Stimulated activated effector memory CD8-positive, alpha-beta T cell treated with anti-CD3 and anti-CD28 coated beads, Interleukin-12 subunit alpha, Interleukin-12 subunit beta, amount 100 ng/mL, for 72 hours (primary cell): ENCODE measurements at regions not wholly inside any gene's neighbourhood (a gene's known extent, or its start where the extent isn't known, plus 50 kb on each side); places are given as distances from the start of the nearest gene placed in this dataset.
A peak's percentile ranks its signal among the peaks of the same experiment; 100 is the strongest.
"Not testable (repeated sequence)": the region's sequence is repeated elsewhere in the genome, so short reads cannot be mapped to it uniquely, and the experiment has no call there.

Source experiments
- ATAC-seq: fragments of 150-1000 bp; cut with Tn5 transposase; 2 replicates; pipeline ENCODE4 v1.10.0; 2021
- DNase-seq, 2 donors: peaks; one replicate each; pipeline ENCODE4 v3.0.0; 2021 to 2022; ENCODE audit warnings: low spot score in 2 of 2
- H3K27ac Mint-ChIP-seq: one replicate; pipeline ENCODE4 v1.8.0; 2022; ENCODE audit warnings: mild to moderate bottlenecking, mixed read lengths
- H3K36me3 Mint-ChIP-seq: one replicate; pipeline ENCODE4 v1.8.0; 2022; ENCODE audit warnings: mild to moderate bottlenecking, mixed read lengths
- H3K4me1 Mint-ChIP-seq: one replicate; pipeline ENCODE4 v1.8.0; 2022; ENCODE audit warnings: mixed read lengths
- H3K4me3 Mint-ChIP-seq: one replicate; pipeline ENCODE4 v1.8.0; 2022; ENCODE audit warnings: mild to moderate bottlenecking, mixed read lengths
- H3K9me3 Mint-ChIP-seq: one replicate; pipeline ENCODE4 v1.8.0; 2022; ENCODE audit warnings: mixed read lengths

DNA sequence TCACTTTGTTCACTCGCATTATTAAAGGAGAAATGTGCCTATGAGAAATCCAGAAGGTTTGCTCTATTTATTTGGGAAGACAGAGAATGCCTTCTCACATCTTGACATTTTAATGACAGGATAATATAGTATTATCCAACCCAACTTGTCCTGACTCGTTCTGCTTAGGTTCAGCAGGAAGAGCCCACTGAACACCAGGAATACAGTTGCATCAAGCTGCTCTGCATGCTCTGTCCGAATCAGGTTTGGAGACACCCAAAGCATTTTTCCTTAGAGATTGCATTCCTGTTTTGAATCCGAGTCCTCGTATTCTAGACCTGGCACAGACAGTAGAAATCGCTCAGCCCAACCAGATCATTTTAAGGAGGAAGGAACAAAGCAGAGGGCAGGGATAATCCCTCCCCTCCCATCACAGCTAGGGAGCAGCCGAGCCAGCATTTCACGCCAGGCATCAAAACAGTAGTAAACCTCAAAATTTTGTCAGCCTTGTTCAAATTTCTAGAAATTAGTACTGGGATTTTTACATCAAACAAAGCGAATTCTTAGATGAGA, 837.4 kb upstream of the ID2 start:
- Mint-ChIP-seq H3K4me3 (no peak overlapping the region), H3K4me1 (peaks cover 35% of the 10 kb centered on the region), H3K36me3 (peaks cover 4% of the 10 kb centered on the region), H3K9me3 (no peaks in the 10 kb centered on the region), H3K27ac (no peak overlapping the region)
- DNase-seq (peak in 1 of 2 donors; percentile 39), ATAC-seq (no peak)

DNA sequence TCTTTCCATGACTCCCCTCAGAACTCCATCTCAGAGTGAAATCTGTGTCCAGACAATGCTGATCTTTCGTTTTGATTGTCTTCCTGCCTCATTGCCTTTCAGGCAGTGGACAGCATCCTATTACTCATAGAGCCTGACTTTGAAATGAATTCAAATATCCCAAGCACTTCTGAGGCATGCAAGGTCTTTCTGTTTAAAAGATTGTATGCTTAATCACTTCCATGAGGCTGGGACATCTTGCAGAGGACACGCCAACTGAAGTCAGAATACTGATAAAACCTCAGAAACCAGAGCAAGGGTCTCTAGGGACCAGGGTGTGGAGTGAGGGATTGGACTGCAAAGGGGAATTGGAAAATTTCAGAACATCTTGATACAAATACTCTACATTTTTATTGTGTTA, 836.5 kb upstream of the ID2 start:
- Mint-ChIP-seq H3K4me3 (no peak overlapping the region), H3K36me3 (peaks cover 4% of the 10 kb centered on the region), H3K27ac (no peak overlapping the region), H3K9me3 (no peaks in the 10 kb centered on the region), H3K4me1 (peaks cover 35% of the 10 kb centered on the region)
- DNase-seq (peak in 1 of 2 donors; percentile 49), ATAC-seq (no peak)

DNA sequence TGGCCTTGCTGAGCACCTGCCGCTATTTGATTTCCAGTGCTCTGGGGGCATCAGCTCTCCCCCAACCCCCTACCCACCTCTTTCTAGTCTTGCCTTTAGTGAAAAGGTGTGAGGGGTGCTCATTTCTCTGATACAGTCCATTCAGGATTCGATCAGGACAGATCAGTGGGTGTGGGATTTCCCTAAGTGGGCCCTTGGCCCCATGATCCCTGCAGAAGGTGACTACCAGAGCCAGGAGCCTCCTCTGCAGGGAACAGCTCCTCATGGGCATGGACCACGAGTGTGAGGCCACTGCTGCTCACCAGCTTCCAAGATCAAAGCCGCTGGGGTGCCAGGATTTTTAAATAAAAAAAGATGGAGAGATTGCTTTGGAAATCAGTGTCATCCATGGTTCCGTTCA, 835.2 kb upstream of the ID2 start:
- no peak overlapping the region for H3K4me3 Mint-ChIP-seq
- ATAC-seq = no peak
- peak in 1 of 2 donors; percentile 49 for DNase-seq
- peaks cover 4% of the 10 kb centered on the region for H3K36me3 Mint-ChIP-seq
- no peaks in the 10 kb centered on the region for H3K9me3 Mint-ChIP-seq
- H3K4me1 Mint-ChIP-seq = peaks cover 30% of the 10 kb centered on the region
- no peak overlapping the region for H3K27ac Mint-ChIP-seq

DNA sequence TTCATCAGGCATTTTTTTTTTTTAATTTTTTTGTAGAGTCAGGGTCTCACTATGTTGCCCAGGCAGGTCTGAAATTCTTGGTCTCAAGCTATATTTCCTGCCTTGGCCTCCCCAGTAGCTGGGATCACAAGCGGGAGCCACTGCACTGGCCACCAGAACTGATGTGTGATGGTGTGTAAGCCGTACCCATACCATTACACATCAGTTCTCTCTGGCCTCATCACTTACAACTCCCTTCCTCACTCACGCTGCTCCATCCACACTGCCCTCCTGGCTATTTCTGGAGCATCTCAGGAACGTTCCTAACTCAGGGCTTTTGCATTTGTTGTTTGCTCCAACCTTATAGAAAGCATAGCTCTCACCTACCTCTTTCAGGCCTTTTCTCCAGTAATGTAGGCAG, 834.5 kb upstream of the ID2 start:
- Mint-ChIP-seq H3K4me3 (peak overlapping the region; percentile 37), H3K27ac (peak overlapping the region; percentile 89), H3K36me3 (peaks cover 4% of the 10 kb centered on the region), H3K4me1 (peaks cover 30% of the 10 kb centered on the region), H3K9me3 (no peaks in the 10 kb centered on the region)
- DNase-seq = peak in 1 of 2 donors; percentile 48
- ATAC-seq = no peak

DNA sequence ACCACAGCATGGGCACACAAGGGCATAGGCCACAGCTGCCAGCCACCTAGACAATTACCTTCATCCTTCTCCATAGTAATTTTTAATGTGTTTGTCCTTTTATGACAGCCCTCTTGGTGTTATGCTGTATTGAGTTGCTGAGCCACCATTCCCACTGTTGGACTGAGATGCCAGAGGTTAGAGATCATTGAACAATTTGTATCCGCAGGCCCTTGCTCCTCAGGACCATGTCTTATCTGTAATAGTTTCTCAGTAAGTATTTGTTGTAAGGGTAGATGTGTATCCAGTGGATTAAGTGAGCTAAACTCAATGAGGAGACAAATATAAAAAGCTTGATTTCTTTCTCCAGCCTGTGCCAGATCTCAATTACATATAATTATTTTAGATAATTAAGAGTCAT, 832.8 kb upstream of the ID2 start:
- ATAC-seq (no peak), DNase-seq (no peak)
- no peaks in the 10 kb centered on the region for H3K9me3 Mint-ChIP-seq
- H3K36me3 Mint-ChIP-seq = peaks cover 4% of the 10 kb centered on the region
- H3K27ac Mint-ChIP-seq = no peak overlapping the region
- H3K4me1 Mint-ChIP-seq = peaks cover 30% of the 10 kb centered on the region
- no peak overlapping the region for H3K4me3 Mint-ChIP-seq

DNA sequence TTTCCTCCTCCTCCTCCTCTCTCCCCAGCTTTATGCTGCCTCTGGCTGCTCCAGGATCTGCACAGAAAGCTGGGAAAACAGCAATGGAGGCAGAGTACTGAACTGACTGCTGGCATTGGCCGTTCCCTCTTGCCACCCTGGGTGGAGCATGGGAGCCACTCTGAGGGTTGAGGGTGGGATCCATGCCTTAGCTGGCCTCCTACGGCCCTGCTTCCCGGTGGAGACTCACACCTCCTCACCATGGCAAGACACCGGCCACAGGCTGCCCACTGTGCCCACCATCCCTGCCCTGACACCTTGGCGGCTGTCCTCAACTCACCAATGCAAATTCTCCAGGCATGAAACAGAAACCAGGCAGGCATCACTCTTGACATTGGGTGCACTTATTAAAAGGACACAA, 832.3 kb upstream of the ID2 start:
- Mint-ChIP-seq H3K36me3 (peaks cover 4% of the 10 kb centered on the region), H3K27ac (no peak overlapping the region), H3K4me3 (no peak overlapping the region), H3K4me1 (peaks cover 30% of the 10 kb centered on the region), H3K9me3 (no peaks in the 10 kb centered on the region)
- DNase-seq = peak in 1 of 2 donors; percentile 40
- ATAC-seq = no peak

DNA sequence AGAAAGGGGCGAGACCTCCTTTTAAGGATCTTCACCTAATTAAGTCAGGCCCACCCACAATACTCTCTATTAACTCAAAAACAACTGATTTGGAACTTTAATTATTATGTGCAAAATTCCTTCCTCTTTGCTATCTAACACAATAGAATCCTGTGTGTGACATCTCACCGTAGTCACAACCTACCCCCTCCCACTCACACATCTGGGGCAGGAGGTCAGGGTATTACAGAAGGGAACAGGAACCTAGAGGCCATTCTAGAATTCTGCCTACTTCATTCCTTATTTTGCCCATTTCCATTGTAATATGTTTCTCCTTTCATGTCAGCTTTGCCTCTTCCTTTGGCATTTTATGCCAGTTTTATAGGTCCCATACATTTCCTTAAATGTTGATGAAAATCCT, 829.3 kb upstream of the ID2 start:
- no peak for DNase-seq
- H3K36me3 Mint-ChIP-seq = peaks cover 4% of the 10 kb centered on the region

DNA sequence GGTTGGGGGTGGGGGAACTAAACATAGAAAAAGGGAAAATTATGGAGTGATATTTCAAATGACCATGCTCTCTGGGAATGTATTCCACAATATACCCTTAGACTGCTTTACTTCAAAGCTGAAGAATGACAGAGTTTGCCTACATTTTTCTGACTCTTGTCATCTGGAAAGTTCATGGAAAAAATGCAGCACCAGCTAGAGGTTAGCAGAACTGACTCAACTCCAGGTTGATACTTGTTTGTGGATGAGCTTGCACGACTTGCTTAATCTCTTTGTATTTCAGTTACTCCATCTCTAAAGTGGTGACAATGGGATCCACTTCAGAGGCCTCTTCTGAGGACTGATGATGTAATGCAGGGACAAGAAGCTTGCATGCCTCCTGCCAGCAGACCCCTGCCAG, 824.0 kb upstream of the ID2 start:
- H3K9me3 Mint-ChIP-seq = no peaks in the 10 kb centered on the region
- DNase-seq (no peak), ATAC-seq (no peak)
- H3K4me3 Mint-ChIP-seq = no peak overlapping the region
- no peak overlapping the region for H3K27ac Mint-ChIP-seq
- peaks cover 8% of the 10 kb centered on the region for H3K4me1 Mint-ChIP-seq
- no peaks in the 10 kb centered on the region for H3K36me3 Mint-ChIP-seq

More for the DNA sequence above, 829.3 kb upstream of the ID2 start:
- Mint-ChIP-seq H3K4me3 (no peak overlapping the region), H3K9me3 (no peaks in the 10 kb centered on the region), H3K4me1 (peaks cover 22% of the 10 kb centered on the region), H3K27ac (no peak overlapping the region)
- ATAC-seq = no peak

DNA sequence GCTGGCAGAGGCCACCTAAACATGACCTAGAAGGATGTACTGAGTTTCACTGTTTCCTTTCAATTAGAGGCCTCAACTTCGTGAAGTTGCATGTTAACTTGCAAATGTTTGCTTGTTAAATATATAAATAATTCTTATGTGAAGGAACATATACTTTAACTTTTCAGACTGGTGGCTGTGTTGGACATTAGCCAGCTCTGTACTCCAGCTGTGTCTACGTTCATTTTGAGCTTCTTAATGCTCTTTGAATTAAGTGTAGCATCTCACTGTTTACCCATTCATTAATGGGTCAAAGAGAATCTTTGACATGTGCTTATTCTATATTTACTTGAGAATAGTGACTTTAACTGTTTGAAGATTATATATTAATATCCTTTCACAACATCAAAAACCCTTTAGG, 823.2 kb upstream of the ID2 start:
- H3K27ac Mint-ChIP-seq = no peak overlapping the region
- no peaks in the 10 kb centered on the region for H3K36me3 Mint-ChIP-seq
- ATAC-seq (no peak), DNase-seq (no peak)
- H3K4me1 Mint-ChIP-seq = peaks cover 8% of the 10 kb centered on the region
- no peak overlapping the region for H3K4me3 Mint-ChIP-seq
- H3K9me3 Mint-ChIP-seq = no peaks in the 10 kb centered on the region

DNA sequence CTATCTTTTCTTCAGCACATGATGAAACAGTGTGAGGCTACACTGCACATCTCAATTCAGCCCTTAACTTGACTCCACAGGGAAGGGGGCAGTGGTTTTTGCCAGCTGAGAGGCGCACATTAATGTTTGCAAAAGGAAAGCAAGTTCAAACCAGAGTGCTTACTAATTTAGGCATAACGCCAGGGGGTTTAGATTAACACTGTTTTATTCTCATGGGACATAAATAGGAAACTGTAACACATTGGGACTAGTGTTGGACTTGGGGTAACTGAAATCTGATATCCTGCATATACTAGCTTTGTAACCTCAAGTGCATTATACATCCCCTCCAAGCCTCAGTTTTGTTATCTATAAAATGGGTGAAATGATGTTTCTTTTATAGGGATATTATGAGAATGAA, 821.2 kb upstream of the ID2 start:
- ATAC-seq = no peak

DNA sequence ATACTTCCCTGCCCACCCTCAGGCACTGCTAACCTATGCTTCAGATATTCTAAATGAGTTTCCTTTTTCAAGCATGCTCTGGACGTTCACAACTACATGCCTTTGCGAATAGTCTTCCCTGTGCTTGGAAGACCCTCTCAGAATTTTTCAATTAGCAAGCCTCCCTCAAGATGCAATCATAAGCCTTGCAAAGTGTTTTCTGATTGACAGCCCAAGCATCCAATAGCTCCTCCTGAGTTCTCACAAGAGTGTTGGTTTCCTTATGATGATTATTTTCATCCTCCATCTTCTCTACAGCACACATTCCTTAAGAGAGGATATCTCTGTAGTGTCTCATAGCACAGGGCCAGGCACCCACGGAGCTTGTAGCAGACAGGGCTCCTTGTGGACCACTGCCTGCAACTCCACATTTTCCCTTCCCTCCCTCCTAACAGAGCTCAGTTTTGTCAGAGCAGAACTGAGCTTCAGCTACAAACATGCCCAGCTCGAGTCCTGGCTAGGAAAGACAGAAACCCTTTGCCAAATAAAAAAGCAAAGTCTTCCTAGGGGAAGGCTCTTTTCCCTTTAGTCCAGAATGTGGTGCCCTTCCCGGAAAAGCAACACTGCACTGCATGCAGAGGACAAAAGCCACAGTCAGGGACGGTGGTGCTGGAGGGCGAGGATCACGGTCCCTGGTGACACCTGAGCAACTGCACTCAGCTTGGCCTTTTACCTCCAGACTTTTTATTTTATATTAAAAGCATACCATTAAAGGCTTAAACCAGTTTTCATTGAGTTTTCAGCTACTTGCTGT, 819.8 kb upstream of the ID2 start:
- Mint-ChIP-seq H3K9me3 (no peaks in the 10 kb centered on the region), H3K36me3 (no peaks in the 10 kb centered on the region), H3K4me1 (peaks cover 8% of the 10 kb centered on the region), H3K27ac (no peak overlapping the region), H3K4me3 (no peak overlapping the region)
- no peak for DNase-seq
- ATAC-seq = no peak

More for the DNA sequence above, 821.2 kb upstream of the ID2 start:
- no peak overlapping the region for H3K4me3 Mint-ChIP-seq
- H3K27ac Mint-ChIP-seq = no peak overlapping the region
- no peaks in the 10 kb centered on the region for H3K36me3 Mint-ChIP-seq
- no peak for DNase-seq
- peaks cover 8% of the 10 kb centered on the region for H3K4me1 Mint-ChIP-seq
- no peaks in the 10 kb centered on the region for H3K9me3 Mint-ChIP-seq

DNA sequence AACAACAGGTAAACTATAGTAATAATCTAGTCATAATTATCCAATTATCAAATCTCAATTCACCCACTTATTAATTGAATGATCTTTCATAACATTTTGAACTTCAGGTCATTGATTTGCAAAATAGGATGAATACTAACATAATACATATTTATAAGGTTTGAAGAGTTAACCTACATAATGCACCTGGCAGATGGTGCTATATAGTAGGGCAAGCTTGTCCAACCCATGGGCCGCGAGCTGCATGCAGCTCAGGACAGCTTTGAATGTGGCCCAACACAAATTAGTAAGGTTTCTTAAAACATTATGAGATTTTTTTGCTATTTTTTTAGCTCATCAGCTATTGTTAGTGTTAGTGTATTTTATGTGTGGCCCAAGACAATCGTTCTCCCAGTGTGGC, 815.8 kb upstream of the ID2 start:
- Mint-ChIP-seq H3K9me3 (no peaks in the 10 kb centered on the region), H3K4me1 (no peaks in the 10 kb centered on the region), H3K27ac (no peak overlapping the region), H3K4me3 (no peak overlapping the region), H3K36me3 (no peaks in the 10 kb centered on the region)
- ATAC-seq = no peak
- no peak for DNase-seq

DNA sequence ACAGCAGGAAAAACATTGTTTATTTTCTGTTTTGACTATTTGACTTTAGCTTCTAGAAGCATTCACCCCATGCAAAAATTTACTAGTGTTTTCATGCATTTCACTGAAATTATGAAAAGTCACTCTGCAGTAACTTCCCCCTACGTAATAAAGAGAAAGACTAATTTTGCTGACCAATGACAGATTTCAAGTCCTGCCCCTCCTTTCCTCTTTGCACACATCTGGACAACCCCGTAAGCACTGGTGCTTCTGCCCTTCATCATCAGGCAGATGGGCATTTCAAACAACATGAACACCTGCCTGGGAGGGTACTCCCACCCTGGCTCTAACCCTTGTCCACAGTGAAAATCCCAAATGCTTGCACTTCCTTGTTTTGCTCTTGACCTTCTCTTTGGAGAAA, 815.0 kb upstream of the ID2 start:
- ATAC-seq (no peak), DNase-seq (no peak)
- Mint-ChIP-seq H3K4me3 (no peak overlapping the region), H3K9me3 (no peaks in the 10 kb centered on the region), H3K27ac (no peak overlapping the region), H3K36me3 (no peaks in the 10 kb centered on the region), H3K4me1 (no peaks in the 10 kb centered on the region)

DNA sequence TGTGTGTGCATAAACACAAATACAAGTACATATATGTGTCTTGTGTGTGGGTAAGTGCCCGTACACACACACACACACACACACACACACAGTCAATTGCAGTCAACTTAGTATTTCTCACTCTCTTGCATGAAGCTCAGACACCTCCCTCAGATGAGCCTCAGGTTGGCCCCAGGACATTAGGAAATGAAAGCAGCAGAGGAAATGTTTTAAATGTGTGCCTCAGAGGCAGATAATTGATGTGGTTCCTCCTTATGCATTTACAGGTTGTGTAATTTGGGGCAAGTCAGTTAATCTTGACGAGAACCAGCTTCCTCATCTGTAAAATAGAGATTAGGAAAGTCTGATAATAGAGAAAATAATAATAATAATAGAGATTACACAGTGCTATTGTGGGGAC, 814.0 kb upstream of the ID2 start:
- no peaks in the 10 kb centered on the region for H3K9me3 Mint-ChIP-seq
- H3K27ac Mint-ChIP-seq = no peak overlapping the region
- ATAC-seq (no peak), DNase-seq (no peak)
- no peaks in the 10 kb centered on the region for H3K4me1 Mint-ChIP-seq
- H3K4me3 Mint-ChIP-seq = no peak overlapping the region
- H3K36me3 Mint-ChIP-seq = no peaks in the 10 kb centered on the region

DNA sequence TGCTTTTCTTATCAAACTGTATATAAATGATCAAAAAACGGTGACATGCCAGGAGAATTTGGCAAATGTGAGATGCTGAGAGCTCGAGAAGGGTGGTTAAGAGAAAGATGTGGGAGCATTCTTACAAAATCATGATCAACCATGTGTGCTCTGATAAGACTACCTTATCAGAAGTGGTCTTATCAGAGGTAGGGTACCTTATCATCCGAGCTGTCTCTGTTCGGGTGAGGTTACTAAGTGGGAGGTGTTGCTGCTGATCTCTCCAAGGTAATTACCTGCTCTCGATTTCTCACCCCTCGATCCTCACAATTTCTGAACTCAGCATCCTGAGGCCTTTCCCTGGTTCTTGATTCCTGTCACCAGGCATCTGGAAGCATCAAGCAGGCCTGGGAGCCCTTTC, 813.0 kb upstream of the ID2 start:
- ATAC-seq = no peak
- no peaks in the 10 kb centered on the region for H3K9me3 Mint-ChIP-seq

DNA sequence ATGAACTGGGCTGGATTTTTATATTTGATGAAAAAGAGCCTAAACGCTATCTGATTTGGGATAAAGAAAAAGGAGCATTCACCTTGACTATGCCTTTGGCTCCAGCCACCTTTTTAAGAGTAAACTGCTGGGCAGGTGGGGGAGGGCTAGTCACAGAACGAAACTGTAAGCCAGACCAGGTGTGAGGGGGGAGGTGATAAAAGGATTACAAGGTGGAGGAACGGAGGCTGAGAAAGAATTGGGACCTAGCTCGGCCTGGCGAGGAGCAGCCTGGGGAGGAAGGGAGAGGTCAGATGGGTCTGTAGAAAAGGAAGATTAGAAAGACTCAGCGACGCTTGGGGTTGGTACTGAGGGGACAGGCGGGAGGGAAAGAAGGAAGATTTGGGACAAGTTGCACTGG, 805.4 kb upstream of the ID2 start:
- not testable (repeated sequence) for ATAC-seq, H3K9me3 Mint-ChIP-seq, H3K36me3 Mint-ChIP-seq, H3K4me3 Mint-ChIP-seq, H3K4me1 Mint-ChIP-seq, DNase-seq
- peak overlapping the region; percentile 3 for H3K27ac Mint-ChIP-seq

More for the DNA sequence above, 813.0 kb upstream of the ID2 start:
- no peaks in the 10 kb centered on the region for H3K4me1 Mint-ChIP-seq
- no peaks in the 10 kb centered on the region for H3K36me3 Mint-ChIP-seq
- peak in 1 of 2 donors; percentile 4 for DNase-seq
- no peak overlapping the region for H3K4me3 Mint-ChIP-seq
- no peak overlapping the region for H3K27ac Mint-ChIP-seq
